ENCODE measurements at regions not wholly inside any gene's neighbourhood (a gene's known extent, or its start where the extent isn't known, plus 50 kb on each side); places are given as distances from the start of the nearest gene placed in this dataset.

DNA sequence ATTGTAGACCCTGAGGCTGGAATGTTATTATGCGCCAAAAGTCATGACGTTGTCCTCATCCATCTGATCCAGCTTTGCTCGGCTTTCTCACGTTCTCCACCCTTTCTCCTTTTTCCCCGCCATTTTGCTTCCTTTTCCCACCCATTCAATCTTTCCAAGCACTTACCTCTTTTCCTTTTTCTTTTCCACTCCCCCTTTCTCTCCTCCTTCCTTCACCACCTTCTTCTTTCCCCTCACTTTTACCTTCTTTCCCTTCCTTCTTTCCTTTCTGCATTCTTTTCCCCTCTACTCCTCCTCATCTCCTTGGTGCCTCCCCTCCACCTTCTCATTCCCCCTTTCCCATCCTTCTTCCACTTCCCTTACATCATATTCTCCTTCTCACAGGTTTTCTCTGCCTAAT lies 304.8 kb upstream of the TSHZ2 start:
- TF ChIP-seq, protein P1, sequence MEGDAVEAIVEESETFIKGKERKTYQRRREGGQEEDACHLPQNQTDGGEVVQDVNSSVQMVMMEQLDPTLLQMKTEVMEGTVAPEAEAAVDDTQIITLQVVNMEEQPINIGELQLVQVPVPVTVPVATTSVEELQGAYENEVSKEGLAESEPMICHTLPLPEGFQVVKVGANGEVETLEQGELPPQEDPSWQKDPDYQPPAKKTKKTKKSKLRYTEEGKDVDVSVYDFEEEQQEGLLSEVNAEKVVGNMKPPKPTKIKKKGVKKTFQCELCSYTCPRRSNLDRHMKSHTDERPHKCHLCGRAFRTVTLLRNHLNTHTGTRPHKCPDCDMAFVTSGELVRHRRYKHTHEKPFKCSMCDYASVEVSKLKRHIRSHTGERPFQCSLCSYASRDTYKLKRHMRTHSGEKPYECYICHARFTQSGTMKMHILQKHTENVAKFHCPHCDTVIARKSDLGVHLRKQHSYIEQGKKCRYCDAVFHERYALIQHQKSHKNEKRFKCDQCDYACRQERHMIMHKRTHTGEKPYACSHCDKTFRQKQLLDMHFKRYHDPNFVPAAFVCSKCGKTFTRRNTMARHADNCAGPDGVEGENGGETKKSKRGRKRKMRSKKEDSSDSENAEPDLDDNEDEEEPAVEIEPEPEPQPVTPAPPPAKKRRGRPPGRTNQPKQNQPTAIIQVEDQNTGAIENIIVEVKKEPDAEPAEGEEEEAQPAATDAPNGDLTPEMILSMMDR (conservative IDR thresholded peaks at IDR 0.05; ENCODE audit: low read length): no peak
- no peak for TF ChIP-seq EZH2phosphoT487 (IDR thresholded peaks at IDR 0.05; ENCODE audit: borderline replicate concordance)
